MM.1S (cell line): ENCODE measurements at regions not wholly inside any gene's neighbourhood (a gene's known extent, or its start where the extent isn't known, plus 50 kb on each side); places are given as distances from the start of the nearest gene placed in this dataset.

Source experiments
- DNase-seq: peaks from one replicate; pipeline ENCODE4 v3.0.0-alpha.2; 2015
- H2AFZ ChIP-seq: fragments of 300-600 bp; sonication (generic); 2 replicates; pipeline ENCODE4 v1.6.0; 2016; ENCODE audit warnings: antibody characterized with exemption, low read length
- H3F3A ChIP-seq: fragments of 300-600 bp; sonication (generic); 2 replicates; pipeline ENCODE4 v1.6.1; 2016; ENCODE audit warnings: mild to moderate bottlenecking, antibody characterized with exemption, low read length, moderate library complexity, mixed read lengths; ENCODE audit not compliant: insufficient read depth
- H3K27ac ChIP-seq: fragments of 300-600 bp; sonication (generic); 2 replicates; pipeline ENCODE4 v1.5.1; 2016; ENCODE audit warnings: mild to moderate bottlenecking, low read length
- H3K27me3 ChIP-seq: fragments of 300-600 bp; sonication (generic); replicated peaks from 2 replicates; pipeline ENCODE4 v1.6.0; 2016; ENCODE audit warnings: low read length; ENCODE audit not compliant: insufficient read depth
- H3K36me3 ChIP-seq: fragments of 300-600 bp; sonication (generic); replicated peaks from 2 replicates; pipeline ENCODE4 v1.6.1; 2016; ENCODE audit warnings: mild to moderate bottlenecking, low read length, mixed read lengths; ENCODE audit not compliant: insufficient read depth
- H3K4me1 ChIP-seq: fragments of 300-600 bp; sonication (generic); 2 replicates; pipeline ENCODE4 v1.6.1; 2016; ENCODE audit warnings: low read length, mixed read lengths
- H3K4me2 ChIP-seq: fragments of 300-600 bp; sonication (generic); 2 replicates; pipeline ENCODE4 v1.6.0; 2016; ENCODE audit warnings: low read depth, low read length
- H3K4me3 ChIP-seq: fragments of 300-600 bp; sonication (generic); 2 replicates; pipeline ENCODE4 v1.5.1; 2016; ENCODE audit warnings: low read length, mixed read lengths
- H3K79me2 ChIP-seq: fragments of 300-600 bp; sonication (generic); 2 replicates; pipeline ENCODE4 v1.6.1; 2016; ENCODE audit warnings: mixed run types, low read length, mixed read lengths
- H3K9ac ChIP-seq: fragments of 300-600 bp; sonication (generic); 2 replicates; pipeline ENCODE4 v1.6.1; 2016; ENCODE audit warnings: low read length, mixed read lengths
- H3K9me2 ChIP-seq: fragments of 300-600 bp; sonication (generic); replicated peaks from 2 replicates; pipeline ENCODE4 v1.6.1; 2016; ENCODE audit warnings: mild to moderate bottlenecking, low read length, mixed read lengths; ENCODE audit not compliant: insufficient read depth
- H3K9me3 ChIP-seq: fragments of 300-600 bp; sonication (generic); replicated peaks from 2 replicates; pipeline ENCODE4 v1.6.1; 2016; ENCODE audit warnings: mild to moderate bottlenecking, low read length, mixed read lengths; ENCODE audit not compliant: insufficient read depth
- H4K20me1 ChIP-seq: fragments of 300-600 bp; sonication (generic); 2 replicates; pipeline ENCODE4 v1.6.1; 2016; ENCODE audit warnings: mild to moderate bottlenecking, low read length, moderate library complexity, mixed read lengths; ENCODE audit not compliant: insufficient read depth
- CTCF ChIP-seq: fragments of 300-600 bp; sonication (generic); IDR thresholded peaks from 2 replicates; pipeline ENCODE4 v1.5.1; 2016; ENCODE audit warnings: antibody characterized with exemption, low read length, mixed read lengths
- EZH2 ChIP-seq: fragments of 300-600 bp; sonication (generic); optimal IDR thresholded peaks from 2 replicates; pipeline ENCODE3; 2017; ENCODE audit warnings: low read depth, mild to moderate bottlenecking, antibody characterized with exemption, low read length, mixed read lengths
- EZH2phosphoT487 ChIP-seq: fragments of 300-600 bp; sonication (generic); IDR thresholded peaks from 2 replicates; pipeline ENCODE4 v1.6.1; 2018; ENCODE audit warnings: antibody characterized with exemption, low read length

GRCh38 chr6:53715434-53715833 lies 49.9 kb upstream of the KLHL31 start:
- Histone ChIP-seq H3K4me2 (no peak overlapping the region), H3K79me2 (no peaks in the 10 kb centered on the region), H3K9me2 (no peaks in the 10 kb centered on the region), H4K20me1 (no peaks in the 10 kb centered on the region), H3K27me3 (no peaks in the 10 kb centered on the region), H3K27ac (no peak overlapping the region), H3K4me3 (no peak overlapping the region), H3F3A (no peaks in the 10 kb centered on the region), H3K36me3 (no peaks in the 10 kb centered on the region), H2AFZ (no peak overlapping the region), H3K4me1 (peaks cover 5% of the 10 kb centered on the region; the same call in 1 of the 2 replicates), H3K9ac (no peak overlapping the region), H3K9me3 (no peaks in the 10 kb centered on the region)
- TF ChIP-seq EZH2 (no peak), CTCF (no peak), EZH2phosphoT487 (no peak)
- DNase-seq, result no peak
